CD4-positive, alpha-beta T cell (primary cell): ENCODE measurements at regions not wholly inside any gene's neighbourhood (a gene's known extent, or its start where the extent isn't known, plus 50 kb on each side); places are given as distances from the start of the nearest gene placed in this dataset.

Source experiments
- ATAC-seq: fragments of 200-7000 bp; cut with Tn5 transposase; one replicate; pipeline ENCODE4 v1.10.0; 2022; ENCODE audit warnings: mild to moderate bottlenecking; ENCODE audit not compliant: poor library complexity
- CTCF ChIA-PET: fragments of 350-600 bp; sonication (Branson Sonifier 250); formaldehyde crosslinking; loops from one replicate; lab custom pipeline; 2021; ENCODE audit warnings: antibody characterized with exemption, inconsistent platforms; lab: Charles Lee
- POLR2A ChIA-PET: fragments of 350-600 bp; sonication (Branson Sonifier 250); formaldehyde crosslinking; loops from one replicate; lab custom pipeline; 2021; ENCODE audit warnings: antibody characterized with exemption, inconsistent platforms; lab: Charles Lee
- DNase-seq, 14 experiments: peaks; one replicate each; pipeline ENCODE4 v3.0.0-alpha.2; 2013 to 2020; ENCODE audit warnings: mixed read lengths in 2 of 14
- H3K27ac ChIP-seq, 2 donors: one replicate each; pipeline versions ENCODE4 v1.5.1 to v1.7.0; 2013; ENCODE audit warnings: low read length in 2 of 2, low read depth in 1 of 2, mild to moderate bottlenecking in 1 of 2
- H3K27me3 ChIP-seq, 2 experiments: 1 replicate in 1 of 2; 2 replicates in 1 of 2; pipeline versions ENCODE4 v1.6.1 to v1.7.0; 2013; ENCODE audit warnings: low read length in 2 of 2, control low read depth in 1 of 2, mild to moderate bottlenecking in 1 of 2, moderate library complexity in 1 of 2; ENCODE audit not compliant: insufficient read depth in 2 of 2, control insufficient read depth in 1 of 2
- H3K36me3 ChIP-seq: one replicate; pipeline ENCODE4 v1.6.1; 2013; ENCODE audit warnings: low read length, control low read depth; ENCODE audit not compliant: insufficient read depth
- H3K4me1 ChIP-seq: one replicate; pipeline ENCODE4 v1.6.1; 2013; ENCODE audit warnings: low read length, control low read depth; ENCODE audit not compliant: insufficient read depth
- H3K4me3 ChIP-seq: one replicate; pipeline ENCODE4 v1.5.1; 2013; ENCODE audit warnings: mild to moderate bottlenecking, low read length, moderate library complexity
- H3K9me3 ChIP-seq, 2 experiments: 1 replicate in 1 of 2; 2 replicates in 1 of 2; pipeline versions ENCODE4 v1.6.1 to v1.7.0; 2013; ENCODE audit warnings: low read length in 2 of 2, mild to moderate bottlenecking in 2 of 2, control low read depth in 1 of 2, moderate library complexity in 1 of 2; ENCODE audit not compliant: control insufficient read depth in 1 of 2, insufficient read depth in 1 of 2
- H3K27ac Mint-ChIP-seq: one replicate; pipeline ENCODE4 v1.8.0; 2020; ENCODE audit warnings: mixed read lengths
- H3K27me3 Mint-ChIP-seq: one replicate; pipeline ENCODE4 v1.8.0; 2021; ENCODE audit warnings: mixed read lengths
- H3K36me3 Mint-ChIP-seq: one replicate; pipeline ENCODE4 v1.8.0; 2021; ENCODE audit warnings: low read depth, mixed read lengths
- H3K4me1 Mint-ChIP-seq: one replicate; pipeline ENCODE4 v1.8.0; 2021; ENCODE audit warnings: low read depth, mixed read lengths
- H3K4me3 Mint-ChIP-seq: one replicate; pipeline ENCODE4 v1.8.0; 2020; ENCODE audit warnings: mild to moderate bottlenecking, mixed read lengths
- H3K9me3 Mint-ChIP-seq: one replicate; pipeline ENCODE4 v1.8.0; 2020; ENCODE audit warnings: mixed read lengths
- intact Hi-C, 2 experiments: fragments of 100-400 bp; cut with DNase I in 1 of 2; cut with micrococcal nuclease in 1 of 2; formaldehyde crosslinking; loops; one replicate each; pipeline versions ENCODE4 v1.15.1 to v1.9.0; 2023 to 2025; cut with DNase I, micrococcal nuclease
- TF ChIP-seq, protein P1 (sequence below): fragments of 200-600 bp; IDR thresholded peaks from one replicate; pipeline ENCODE4 v1.8.0; 2022; ENCODE audit warnings: antibody characterized with exemption, mild to moderate bottlenecking

DNA sequence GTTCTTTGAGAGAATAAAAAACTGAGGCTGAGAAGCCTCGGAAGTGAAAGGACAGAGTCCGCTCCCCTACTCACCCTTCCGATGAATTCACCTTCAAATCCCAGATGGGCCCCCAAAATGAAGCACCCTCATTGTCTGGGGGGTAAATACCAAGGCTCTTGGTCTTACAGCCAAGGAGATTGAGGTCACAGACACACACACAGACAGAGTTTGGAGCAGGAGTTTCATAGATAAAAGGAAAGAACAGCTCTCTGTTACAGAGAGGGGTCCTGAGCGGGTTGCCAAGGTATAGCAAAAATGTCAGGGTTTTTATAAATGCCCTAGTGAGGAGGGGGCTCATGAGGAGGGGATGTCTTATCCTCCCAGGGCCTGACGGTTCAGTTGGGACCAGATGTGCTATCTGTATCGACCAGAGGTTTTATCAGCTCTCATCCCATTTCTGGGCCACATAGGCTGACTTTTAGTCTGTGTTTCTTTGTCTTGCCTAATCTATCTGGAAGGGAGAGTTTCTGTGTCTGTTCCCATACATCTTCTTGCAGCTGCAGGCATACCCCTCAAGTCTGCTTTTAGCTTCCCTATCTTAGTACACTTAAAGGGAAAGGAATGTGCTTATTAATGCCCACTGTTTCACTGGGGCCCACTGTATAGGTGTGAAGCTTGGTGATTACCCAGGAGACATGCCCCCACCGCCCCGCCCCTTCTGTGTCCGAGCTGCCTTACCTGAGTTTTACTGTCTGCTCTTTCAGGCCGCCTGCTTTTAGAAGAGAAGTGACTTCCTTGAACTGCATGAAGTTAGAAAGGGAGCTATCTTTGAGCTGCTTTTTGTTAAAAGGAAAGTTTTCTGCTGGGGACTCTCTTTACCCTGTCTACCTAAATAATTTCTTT, 66.8 kb upstream of the ATP11B start:
- POLR2A ChIA-PET = interaction anchor here (1.0 kb wide), 1 partner anchor 69 kb away, joined by 3 read pairs; no protein-coding TSS in a partner anchor
- no peaks in the 10 kb centered on the region for H3K9me3 Mint-ChIP-seq

DNA sequence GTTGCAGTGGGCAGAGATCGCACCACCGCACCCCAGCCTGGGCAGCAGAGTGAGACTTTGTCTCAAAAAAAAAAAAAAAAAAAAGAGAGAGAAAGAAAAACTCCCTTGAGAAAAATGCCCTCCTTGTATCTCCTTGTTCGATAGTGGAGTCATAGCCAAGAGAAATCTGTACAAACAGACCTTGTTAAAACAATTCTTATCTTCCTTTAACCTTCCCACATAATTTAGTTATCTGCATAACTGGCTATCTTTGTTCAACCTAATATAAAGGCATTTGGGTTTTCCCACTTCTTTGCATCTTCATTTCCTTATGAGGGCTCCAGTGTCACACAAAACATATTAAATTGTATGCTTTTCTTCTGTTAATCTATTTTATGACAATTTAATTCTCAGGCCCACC, 65.1 kb upstream of the ATP11B start:
- TF ChIP-seq, protein P1, sequence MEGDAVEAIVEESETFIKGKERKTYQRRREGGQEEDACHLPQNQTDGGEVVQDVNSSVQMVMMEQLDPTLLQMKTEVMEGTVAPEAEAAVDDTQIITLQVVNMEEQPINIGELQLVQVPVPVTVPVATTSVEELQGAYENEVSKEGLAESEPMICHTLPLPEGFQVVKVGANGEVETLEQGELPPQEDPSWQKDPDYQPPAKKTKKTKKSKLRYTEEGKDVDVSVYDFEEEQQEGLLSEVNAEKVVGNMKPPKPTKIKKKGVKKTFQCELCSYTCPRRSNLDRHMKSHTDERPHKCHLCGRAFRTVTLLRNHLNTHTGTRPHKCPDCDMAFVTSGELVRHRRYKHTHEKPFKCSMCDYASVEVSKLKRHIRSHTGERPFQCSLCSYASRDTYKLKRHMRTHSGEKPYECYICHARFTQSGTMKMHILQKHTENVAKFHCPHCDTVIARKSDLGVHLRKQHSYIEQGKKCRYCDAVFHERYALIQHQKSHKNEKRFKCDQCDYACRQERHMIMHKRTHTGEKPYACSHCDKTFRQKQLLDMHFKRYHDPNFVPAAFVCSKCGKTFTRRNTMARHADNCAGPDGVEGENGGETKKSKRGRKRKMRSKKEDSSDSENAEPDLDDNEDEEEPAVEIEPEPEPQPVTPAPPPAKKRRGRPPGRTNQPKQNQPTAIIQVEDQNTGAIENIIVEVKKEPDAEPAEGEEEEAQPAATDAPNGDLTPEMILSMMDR = no peak
- Mint-ChIP-seq H3K9me3 (no peaks in the 10 kb centered on the region), H3K4me1 (no peaks in the 10 kb centered on the region), H3K36me3 (no peaks in the 10 kb centered on the region), H3K27me3 (no peaks in the 10 kb centered on the region), H3K27ac (no peak overlapping the region), H3K4me3 (no peak overlapping the region)
- H3K36me3 ChIP-seq = no peaks in the 10 kb centered on the region
- no peak for DNase-seq
- H3K4me1 ChIP-seq = no peaks in the 10 kb centered on the region
- POLR2A ChIA-PET = no interaction called here
- no peaks in the 10 kb centered on the region for H3K9me3 ChIP-seq
- ATAC-seq = no peak
- intact Hi-C loops = no loop called here
- peaks cover 0 to 5% of the 10 kb centered on the region in 2 experiments for H3K27me3 ChIP-seq
- no peak overlapping the region for H3K4me3 ChIP-seq
- CTCF ChIA-PET = no interaction called here
- H3K27ac ChIP-seq = no peak overlapping the region

More for the DNA sequence above, 66.8 kb upstream of the ATP11B start:
- H3K36me3 ChIP-seq = no peaks in the 10 kb centered on the region
- H3K27ac ChIP-seq = no peak overlapping the region
- TF ChIP-seq, protein P1 = no peak
- no peak overlapping the region for H3K4me3 ChIP-seq
- ATAC-seq (no peak), DNase-seq (no peak)
- H3K4me1 Mint-ChIP-seq = no peaks in the 10 kb centered on the region
- CTCF ChIA-PET = interaction anchor here (1.5 kb wide), 1 partner anchor 106 kb away, joined by 3 read pairs; no protein-coding TSS in a partner anchor
- H3K36me3 Mint-ChIP-seq = no peaks in the 10 kb centered on the region
- intact Hi-C loops = no loop called here
- H3K27me3 Mint-ChIP-seq = no peaks in the 10 kb centered on the region
- H3K9me3 ChIP-seq = no peaks in the 10 kb centered on the region
- H3K4me3 Mint-ChIP-seq = no peak overlapping the region
- H3K27me3 ChIP-seq = peaks cover 0 to 5% of the 10 kb centered on the region in 2 experiments
- H3K27ac Mint-ChIP-seq = no peak overlapping the region
- H3K4me1 ChIP-seq = no peaks in the 10 kb centered on the region

DNA sequence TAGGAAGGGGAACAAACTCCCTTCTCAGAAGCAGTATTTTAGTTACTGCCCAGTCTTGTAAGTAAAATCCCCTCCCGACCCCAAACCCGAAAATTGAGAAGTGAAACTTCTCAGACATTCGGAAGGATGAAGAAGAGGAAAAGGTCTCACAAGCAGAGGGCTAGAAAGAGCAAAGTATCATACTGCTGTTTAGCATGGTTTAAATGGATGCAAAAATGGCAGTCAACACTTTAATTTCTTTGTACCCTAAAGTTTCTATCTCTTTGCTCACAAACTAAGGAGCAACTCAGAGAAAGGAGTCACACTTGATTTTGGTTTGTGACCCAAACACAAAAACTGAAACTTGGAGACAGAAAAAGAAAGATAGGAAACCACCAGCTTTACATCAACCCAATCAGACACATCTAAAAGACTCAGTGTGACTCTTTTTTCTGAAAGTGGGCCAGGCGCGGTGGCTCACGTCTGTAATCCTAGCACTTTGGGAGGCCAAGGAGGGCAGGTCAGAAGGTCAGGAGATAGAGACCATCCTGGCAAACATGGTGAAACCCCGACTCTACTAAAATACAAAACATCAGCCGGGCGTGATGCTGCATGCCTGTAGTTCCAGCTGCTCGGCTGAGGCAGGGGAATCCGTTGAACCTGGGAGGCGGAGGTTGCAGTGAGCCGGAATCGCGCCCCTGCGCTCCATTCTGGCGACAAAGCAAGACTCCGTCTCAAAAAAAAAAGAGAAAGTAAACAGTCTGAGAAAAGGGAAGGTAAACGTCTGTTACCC, 63.2 kb upstream of the ATP11B start:
- Histone ChIP-seq H3K4me1 (no peaks in the 10 kb centered on the region), H3K27me3 (peaks cover 0 to 5% of the 10 kb centered on the region in 2 experiments), H3K9me3 (no peaks in the 10 kb centered on the region), H3K36me3 (no peaks in the 10 kb centered on the region), H3K4me3 (no peak overlapping the region), H3K27ac (no peak overlapping the region)
- ATAC-seq (no peak), DNase-seq (no peak)
- Mint-ChIP-seq H3K4me3 (no peak overlapping the region), H3K4me1 (no peaks in the 10 kb centered on the region), H3K27me3 (no peaks in the 10 kb centered on the region), H3K9me3 (no peaks in the 10 kb centered on the region), H3K36me3 (no peaks in the 10 kb centered on the region), H3K27ac (no peak overlapping the region)
- TF ChIP-seq, protein P1 = no peak
- intact Hi-C loops = no loop called here
- ChIA-PET CTCF (no interaction called here), POLR2A (no interaction called here)
